ENCODE measurements at regions not wholly inside any gene's neighbourhood (a gene's known extent, or its start where the extent isn't known, plus 50 kb on each side); places are given as distances from the start of the nearest gene placed in this dataset.

- POLR2A ChIA-PET: no interaction called here
- TF ChIP-seq KLF17 (tag by site-specific recombination; IDR thresholded peaks at IDR 0.05) (no peak), ZNF335 (tag by site-specific recombination; conservative IDR thresholded peaks at IDR 0.05) (no peak), ZNF664 (tag by site-specific recombination; IDR thresholded peaks at IDR 0.05) (no peak), ZNF558 (tag by site-specific recombination; IDR thresholded peaks at IDR 0.05) (no peak), REST (tag by site-specific recombination; IDR thresholded peaks at IDR 0.05) (no peak), ZNF248 (tag by site-specific recombination; IDR thresholded peaks at IDR 0.05) (no peak), BCL11A (tag by site-specific recombination; IDR thresholded peaks at IDR 0.05; ENCODE audit: low read depth) (no peak), ZNF266 (tag by site-specific recombination; IDR thresholded peaks at IDR 0.05; ENCODE audit: low read depth) (no peak), ZNF426 (tag by site-specific recombination; IDR thresholded peaks at IDR 0.05) (no peak), ZNF114 (tag by site-specific recombination; IDR thresholded peaks at IDR 0.05) (no peak), ZNF473 (tag by site-specific recombination; IDR thresholded peaks at IDR 0.05) (no peak), AEBP2 (tag by site-specific recombination; IDR thresholded peaks at IDR 0.05; ENCODE audit: borderline replicate concordance) (no peak), ZNF146 (tag by site-specific recombination; IDR thresholded peaks at IDR 0.05) (no peak)
- Histone ChIP-seq H3K27ac (ENCODE audit: extremely low read depth, low read depth, low read length) (no peak overlapping the region), H3K4me3 (ENCODE audit: low read depth, low read length) (no peak overlapping the region), H3K36me3 (ENCODE audit: control insufficient read depth in 2 of 2, insufficient read depth in 1 of 2, low read length in 2 of 2) (no peaks in the 10 kb centered on the region), H3K4me1 (ENCODE audit: control insufficient read depth, insufficient read depth, low read length) (no peaks in the 10 kb centered on the region), H3K9me3 (ENCODE audit: control insufficient read depth, insufficient read depth, low read depth, low read length) (no peaks in the 10 kb centered on the region)
- CTCF ChIA-PET: no interaction called here
Observed at GRCh38 chr5:12799165-12799564, 894.9 kb upstream of the CTNND2 start.

GRCh38 chr5:12795333-12795663, 891.1 kb upstream of the CTNND2 start:
- no peaks in the 10 kb centered on the region for H3K4me1 ChIP-seq (ENCODE audit: control insufficient read depth, insufficient read depth, low read length)
- CTCF ChIA-PET: no interaction called here
- H3K4me3 ChIP-seq (ENCODE audit: low read depth, low read length): no peak overlapping the region
- H3K36me3 ChIP-seq (ENCODE audit: control insufficient read depth in 2 of 2, insufficient read depth in 1 of 2, low read length in 2 of 2): no peaks in the 10 kb centered on the region
- H3K27ac ChIP-seq (ENCODE audit: extremely low read depth, low read depth, low read length): no peak overlapping the region
- POLR2A ChIA-PET: no interaction called here
- H3K9me3 ChIP-seq (ENCODE audit: control insufficient read depth, insufficient read depth, low read depth, low read length): no peaks in the 10 kb centered on the region
- TF ChIP-seq KLF8 (tag by site-specific recombination; IDR thresholded peaks at IDR 0.05) (no peak), ZNF518A (tag by site-specific recombination; conservative IDR thresholded peaks at IDR 0.05; ENCODE audit: low read depth) (no peak), REST (tag by site-specific recombination; IDR thresholded peaks at IDR 0.05) (no peak), ZNF701 (tag by site-specific recombination; IDR thresholded peaks at IDR 0.05) (no peak), TRIM28 (IDR thresholded peaks at IDR 0.05; ENCODE audit: borderline replicate concordance, low read length) (no peak), GLI4 (tag by site-specific recombination; IDR thresholded peaks at IDR 0.05) (no peak), HOXD13 (CRISPR knock-in tag; IDR thresholded peaks at IDR 0.05; ENCODE audit: borderline replicate concordance) (no peak), ZSCAN30 (tag by site-specific recombination; IDR thresholded peaks at IDR 0.05) (no peak), ZNF23 (tag by site-specific recombination; IDR thresholded peaks at IDR 0.05; ENCODE audit: borderline replicate concordance) (no peak), PRDM1 (tag by site-specific recombination; IDR thresholded peaks at IDR 0.05) (no peak)
